H9 (cell line): ENCODE measurements at regions not wholly inside any gene's neighbourhood (a gene's known extent, or its start where the extent isn't known, plus 50 kb on each side); places are given as distances from the start of the nearest gene placed in this dataset.

Experiments
- DNase-seq: peaks from one replicate; pipeline ENCODE4 v3.0.0-alpha.2; 2017
- H2AFZ ChIP-seq: one replicate; pipeline ENCODE4 v1.6.1; 2013; ENCODE audit warnings: mild to moderate bottlenecking, low read length, control low read depth, moderate library complexity
- H2AK5ac ChIP-seq: 2 replicates; pipeline ENCODE4 v1.6.1; 2013; ENCODE audit warnings: low read length, control low read depth, mixed read lengths; ENCODE audit not compliant: insufficient read length
- H2BK120ac ChIP-seq: one replicate; pipeline ENCODE4 v1.6.1; 2013; ENCODE audit warnings: low read depth, mild to moderate bottlenecking, low read length, control low read depth, inconsistent platforms; ENCODE audit not compliant: poor library complexity, severe bottlenecking
- H2BK12ac ChIP-seq: 2 replicates; pipeline ENCODE4 v1.6.1; 2013; ENCODE audit warnings: low read length, control low read depth, mixed read lengths, low read depth; ENCODE audit not compliant: insufficient read length
- H2BK15ac ChIP-seq: 2 replicates; pipeline ENCODE4 v1.6.1; 2013; ENCODE audit warnings: low read depth, low read length, control low read depth
- H2BK20ac ChIP-seq: one replicate; pipeline ENCODE4 v1.6.1; 2013; ENCODE audit warnings: low read depth, mild to moderate bottlenecking, low read length, control low read depth, inconsistent platforms; ENCODE audit not compliant: poor library complexity, severe bottlenecking
- H2BK5ac ChIP-seq: 2 replicates; pipeline ENCODE4 v1.6.1; 2013; ENCODE audit warnings: low read length, control low read depth, mixed read lengths; ENCODE audit not compliant: insufficient read length
- H3K14ac ChIP-seq: 2 replicates; pipeline ENCODE4 v1.6.1; 2013; ENCODE audit warnings: low read length, control low read depth; ENCODE audit not compliant: insufficient read depth
- H3K18ac ChIP-seq: 2 replicates; pipeline ENCODE4 v1.6.1; 2013; ENCODE audit warnings: low read depth, mild to moderate bottlenecking, mixed read lengths, low read length, control low read depth; ENCODE audit not compliant: insufficient read length
- H3K23ac ChIP-seq: 2 replicates; pipeline ENCODE4 v1.6.1; 2013; ENCODE audit warnings: low read length, control low read depth, mixed read lengths, low read depth; ENCODE audit not compliant: insufficient read length
- H3K23me2 ChIP-seq: 2 replicates; pipeline ENCODE4 v1.6.1; 2013; ENCODE audit warnings: low read depth, mild to moderate bottlenecking, mixed read lengths, low read length, control low read depth; ENCODE audit not compliant: insufficient read length, poor library complexity, severe bottlenecking
- H3K27ac ChIP-seq: 2 replicates; pipeline ENCODE4 v1.5.1; 2013; ENCODE audit warnings: low read length, control low read depth, mixed read lengths, low read depth; ENCODE audit not compliant: insufficient read length
- H3K27me3 ChIP-seq: 2 replicates; pipeline ENCODE4 v1.6.1; 2013; ENCODE audit warnings: low read length, control low read depth, inconsistent platforms; ENCODE audit not compliant: insufficient read depth
- H3K4ac ChIP-seq: 2 replicates; pipeline ENCODE4 v1.6.1; 2013; ENCODE audit warnings: low read depth, mild to moderate bottlenecking, control low read depth, inconsistent platforms, low read length, moderate library complexity
- H3K4me1 ChIP-seq: 2 replicates; pipeline ENCODE4 v1.6.1; 2013; ENCODE audit warnings: low read length, control low read depth, inconsistent platforms; ENCODE audit not compliant: insufficient read depth
- H3K4me2 ChIP-seq: 2 replicates; pipeline ENCODE4 v1.6.1; 2013; ENCODE audit warnings: low read length, control low read depth, mixed read lengths; ENCODE audit not compliant: insufficient read length, insufficient read depth
- H3K56ac ChIP-seq: 2 replicates; pipeline ENCODE4 v1.6.1; 2013; ENCODE audit warnings: low read depth, mild to moderate bottlenecking, mixed read lengths, low read length, control low read depth; ENCODE audit not compliant: insufficient read length
- H3K79me1 ChIP-seq: 2 replicates; pipeline ENCODE4 v1.6.1; 2013; ENCODE audit warnings: low read depth, mild to moderate bottlenecking, moderate library complexity, low read length, control low read depth, inconsistent platforms; ENCODE audit not compliant: insufficient read depth, poor library complexity, severe bottlenecking
- H3K79me2 ChIP-seq: 2 replicates; pipeline ENCODE4 v1.6.1; 2013; ENCODE audit warnings: low read length, control low read depth, inconsistent platforms; ENCODE audit not compliant: insufficient read depth
- H3K9ac ChIP-seq: 2 replicates; pipeline ENCODE4 v1.6.1; 2013; ENCODE audit warnings: low read length, control low read depth, mixed read lengths; ENCODE audit not compliant: insufficient read length; ENCODE audit errors: extremely low read depth
- H3K9me3 ChIP-seq: one replicate; pipeline ENCODE4 v1.6.1; 2013; ENCODE audit warnings: low read depth, low read length, inconsistent platforms; ENCODE audit not compliant: control insufficient read depth
- H3T11ph ChIP-seq: one replicate; pipeline ENCODE4 v1.6.1; 2013; ENCODE audit warnings: mild to moderate bottlenecking, low read length, control low read depth, inconsistent platforms
- H4K20me1 ChIP-seq: one replicate; pipeline ENCODE4 v1.6.1; 2013; ENCODE audit not compliant: control insufficient read depth, insufficient read length, insufficient read depth
- H4K5ac ChIP-seq: 2 replicates; pipeline ENCODE4 v1.6.1; 2013; ENCODE audit warnings: low read depth, mild to moderate bottlenecking, mixed read lengths, low read length, control low read depth; ENCODE audit not compliant: insufficient read length
- H4K8ac ChIP-seq: replicated peaks from 2 replicates; pipeline ENCODE4 v1.6.1; 2013; ENCODE audit warnings: low read length, control low read depth, mixed read lengths, low read depth; ENCODE audit not compliant: insufficient read length
- H4K91ac ChIP-seq: 2 replicates; pipeline ENCODE4 v1.6.1; 2013; ENCODE audit warnings: low read depth, mild to moderate bottlenecking, moderate library complexity, mixed read lengths, low read length, control low read depth; ENCODE audit not compliant: insufficient read length
- H3K27ac Mint-ChIP-seq, 3 experiments: 2 replicates in 2 of 3; 3 replicates in 1 of 3; pipeline ENCODE4 v1.8.0; 2020 to 2021; ENCODE audit warnings: mixed read lengths in 3 of 3, mild to moderate bottlenecking in 1 of 3, moderate library complexity in 1 of 3
- H3K27me3 Mint-ChIP-seq: 2 replicates; pipeline ENCODE4 v1.8.0; 2021; ENCODE audit warnings: low read depth, mild to moderate bottlenecking, moderate library complexity, mixed read lengths
- H3K36me3 Mint-ChIP-seq, 3 experiments: 2 replicates in 2 of 3; 3 replicates in 1 of 3; pipeline ENCODE4 v1.8.0; 2020 to 2021; ENCODE audit warnings: low read depth in 3 of 3, mixed read lengths in 3 of 3; ENCODE audit not compliant: insufficient read depth in 1 of 3
- H3K4me1 Mint-ChIP-seq, 2 experiments: 2 replicates each; pipeline ENCODE4 v1.8.0; 2020; ENCODE audit warnings: mixed read lengths in 2 of 2
- H3K4me3 Mint-ChIP-seq, 2 experiments: 2 replicates in 1 of 2; 3 replicates in 1 of 2; pipeline ENCODE4 v1.8.0; 2020 to 2021; ENCODE audit warnings: mild to moderate bottlenecking in 2 of 2, mixed read lengths in 2 of 2, moderate library complexity in 1 of 2
- H3K9me3 Mint-ChIP-seq, 2 experiments: 2 replicates in 1 of 2; 3 replicates in 1 of 2; pipeline ENCODE4 v1.8.0; 2020; ENCODE audit warnings: mild to moderate bottlenecking in 2 of 2, mixed read lengths in 2 of 2, moderate library complexity in 1 of 2
- WGBS: extraction: QIAGEN DNeasy Blood & Tissue Kit; methylation state at CpG from one replicate; pipeline ENCODE4 v1.1.7; 2013; ENCODE audit warnings: missing lambda C conversion rate, low lambda C conversion rate, mixed read lengths; ENCODE audit not compliant: insufficient read length; ENCODE audit errors: extremely low coverage; 5-methylcytosine and 5-hydroxymethylcytosine counted together
- TF ChIP-seq, protein P1 (sequence below): fragments of 200-600 bp; sonication (generic); conservative IDR thresholded peaks from 3 replicates; pipeline ENCODE4 v1.8.0; 2021; ENCODE audit warnings: antibody characterized with exemption, mild to moderate bottlenecking

DNA sequence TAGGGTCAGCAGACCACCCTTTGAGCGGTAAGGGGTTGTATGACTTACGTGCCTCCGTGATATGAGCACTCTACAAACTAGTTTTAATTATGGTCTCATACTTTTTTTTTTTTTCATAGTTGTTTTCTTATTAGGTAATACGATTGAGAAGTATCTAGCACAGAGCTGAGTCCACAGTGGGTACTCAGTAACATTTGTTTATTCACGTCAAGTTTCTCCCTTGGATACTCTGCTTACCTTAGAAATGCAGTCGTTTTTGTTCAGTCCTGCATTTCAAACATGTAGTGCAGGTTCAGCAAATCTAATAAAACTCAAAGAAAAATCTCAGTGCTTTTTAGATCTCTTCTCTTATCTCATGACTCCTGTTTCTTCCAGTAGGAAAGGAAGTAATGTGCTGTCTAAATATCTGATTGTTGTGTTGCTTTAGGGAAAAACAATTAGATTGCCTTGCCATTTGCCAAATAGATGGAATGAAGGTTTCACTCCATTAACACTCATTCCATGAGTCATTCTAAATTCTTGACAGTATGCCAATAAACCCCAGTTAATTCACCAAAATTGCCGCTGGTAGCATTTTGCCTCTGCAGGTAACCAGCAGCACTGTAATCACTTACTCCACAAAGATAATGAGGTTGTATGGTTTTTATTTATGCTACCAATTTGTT lies 118.9 kb downstream of the PTCSC3 start:
- H3K36me3 Mint-ChIP-seq: no peaks in the 10 kb centered on the region
- H3K4ac ChIP-seq: no peak overlapping the region

More for the DNA sequence above, 118.9 kb downstream of the PTCSC3 start:
- Histone ChIP-seq H2BK15ac (no peak overlapping the region), H3K56ac (no peak overlapping the region), H4K5ac (no peak overlapping the region), H3K23me2 (no peaks in the 10 kb centered on the region), H3K4me2 (no peak overlapping the region), H4K20me1 (no peaks in the 10 kb centered on the region), H2AFZ (no peak overlapping the region), H3K23ac (no peak overlapping the region), H3K9ac (no peak overlapping the region), H2BK20ac (no peak overlapping the region), H3K27me3 (no peaks in the 10 kb centered on the region), H3K79me2 (no peaks in the 10 kb centered on the region), H2BK12ac (no peak overlapping the region), H2AK5ac (no peak overlapping the region), H3K14ac (no peak overlapping the region), H3K9me3 (no peaks in the 10 kb centered on the region), H4K8ac (no peak overlapping the region), H4K91ac (no peak overlapping the region), H3K4me1 (0 out of 2 replicates have a peak, but pooled peaks cover 2% of the 10 kb centered on the region), H3K79me1 (no peaks in the 10 kb centered on the region), H2BK120ac (no peak overlapping the region), H2BK5ac (no peak overlapping the region), H3K27ac (no peak overlapping the region), H3T11ph (no peak overlapping the region), H3K18ac (no peak overlapping the region)
- no peak for DNase-seq
- no CpG with 5 or more reads among the region's 7 CpGs for WGBS
- TF ChIP-seq, protein P1, sequence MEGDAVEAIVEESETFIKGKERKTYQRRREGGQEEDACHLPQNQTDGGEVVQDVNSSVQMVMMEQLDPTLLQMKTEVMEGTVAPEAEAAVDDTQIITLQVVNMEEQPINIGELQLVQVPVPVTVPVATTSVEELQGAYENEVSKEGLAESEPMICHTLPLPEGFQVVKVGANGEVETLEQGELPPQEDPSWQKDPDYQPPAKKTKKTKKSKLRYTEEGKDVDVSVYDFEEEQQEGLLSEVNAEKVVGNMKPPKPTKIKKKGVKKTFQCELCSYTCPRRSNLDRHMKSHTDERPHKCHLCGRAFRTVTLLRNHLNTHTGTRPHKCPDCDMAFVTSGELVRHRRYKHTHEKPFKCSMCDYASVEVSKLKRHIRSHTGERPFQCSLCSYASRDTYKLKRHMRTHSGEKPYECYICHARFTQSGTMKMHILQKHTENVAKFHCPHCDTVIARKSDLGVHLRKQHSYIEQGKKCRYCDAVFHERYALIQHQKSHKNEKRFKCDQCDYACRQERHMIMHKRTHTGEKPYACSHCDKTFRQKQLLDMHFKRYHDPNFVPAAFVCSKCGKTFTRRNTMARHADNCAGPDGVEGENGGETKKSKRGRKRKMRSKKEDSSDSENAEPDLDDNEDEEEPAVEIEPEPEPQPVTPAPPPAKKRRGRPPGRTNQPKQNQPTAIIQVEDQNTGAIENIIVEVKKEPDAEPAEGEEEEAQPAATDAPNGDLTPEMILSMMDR: no peak
- H3K27me3 Mint-ChIP-seq: no peaks in the 10 kb centered on the region; the same call in none of the 2 replicates
- no peaks in the 10 kb centered on the region for H3K9me3 Mint-ChIP-seq
- H3K4me3 Mint-ChIP-seq: no peak overlapping the region
- H3K27ac Mint-ChIP-seq: no peak overlapping the region
- H3K4me1 Mint-ChIP-seq: 0 out of 4 replicates have a peak, but pooled peaks cover 0 to 5% of the 10 kb centered on the region in 2 experiments
